DOHH2 (cell line): ENCODE measurements at regions not wholly inside any gene's neighbourhood (a gene's known extent, or its start where the extent isn't known, plus 50 kb on each side); places are given as distances from the start of the nearest gene placed in this dataset.
"Not testable (repeated sequence)": the region's sequence is repeated elsewhere in the genome, so short reads cannot be mapped to it uniquely, and the experiment has no call there.

Source experiments
- H3F3A ChIP-seq: fragments of 200-600 bp; sonication (generic), shearing (Covaris generic); 2 replicates; pipeline ENCODE4 v1.6.0; 2016; ENCODE audit warnings: antibody characterized with exemption, mild to moderate bottlenecking; ENCODE audit not compliant: control insufficient read depth, insufficient read depth
- H3K27ac ChIP-seq: fragments of 200-600 bp; sonication (generic); 2 replicates; pipeline ENCODE4 v1.5.1; 2014; ENCODE audit warnings: low read depth, mild to moderate bottlenecking, low read length, moderate library complexity
- H3K27me3 ChIP-seq: fragments of 200-600 bp; sonication (generic); 2 replicates; pipeline ENCODE4 v1.6.1; 2014; ENCODE audit warnings: mild to moderate bottlenecking, low read length, mixed read lengths; ENCODE audit not compliant: control insufficient read depth
- H3K36me3 ChIP-seq: fragments of 200-600 bp; sonication (generic); 2 replicates; pipeline ENCODE4 v1.6.1; 2014; ENCODE audit warnings: mild to moderate bottlenecking, low read length, moderate library complexity, mixed read lengths; ENCODE audit not compliant: control insufficient read depth
- H3K4me1 ChIP-seq: fragments of 200-600 bp; sonication (generic); 2 replicates; pipeline ENCODE4 v1.6.1; 2014; ENCODE audit warnings: mild to moderate bottlenecking, low read length, mixed read lengths; ENCODE audit not compliant: control insufficient read depth
- H3K4me2 ChIP-seq: fragments of 200-600 bp; sonication (generic); 2 replicates; pipeline ENCODE4 v1.6.0; 2014; ENCODE audit warnings: mild to moderate bottlenecking, low read length, moderate library complexity
- H3K4me3 ChIP-seq: fragments of 200-600 bp; sonication (generic); 2 replicates; pipeline ENCODE4 v1.5.1; 2014; ENCODE audit warnings: mild to moderate bottlenecking, low read length, mixed read lengths
- H3K79me2 ChIP-seq: fragments of 200-600 bp; sonication (generic); 2 replicates; pipeline ENCODE4 v1.6.1; 2014; ENCODE audit warnings: mild to moderate bottlenecking, low read length, mixed read lengths; ENCODE audit not compliant: control insufficient read depth
- H3K9me2 ChIP-seq: fragments of 200-600 bp; sonication (generic); replicated peaks from 2 replicates; pipeline ENCODE4 v1.6.1; 2014; ENCODE audit warnings: mild to moderate bottlenecking, low read length, mixed read lengths; ENCODE audit not compliant: control insufficient read depth
- H3K9me3 ChIP-seq: fragments of 200-600 bp; sonication (generic); 2 replicates; pipeline ENCODE4 v1.6.1; 2014; ENCODE audit warnings: antibody characterized with exemption, low read length, mixed read lengths; ENCODE audit not compliant: control insufficient read depth, insufficient read depth
- H4K20me1 ChIP-seq: fragments of 200-600 bp; sonication (generic); 2 replicates; pipeline ENCODE4 v1.6.0; 2014; ENCODE audit warnings: low read depth, mild to moderate bottlenecking, antibody characterized with exemption, low read length, moderate library complexity; ENCODE audit not compliant: control insufficient read depth, insufficient read depth
- EZH2phosphoT487 ChIP-seq: fragments of 200-600 bp; sonication (generic); IDR thresholded peaks from 2 replicates; pipeline ENCODE4 v1.6.1; 2017; ENCODE audit warnings: borderline replicate concordance, mild to moderate bottlenecking, antibody characterized with exemption, low read length, moderate library complexity, mixed read lengths
- TF ChIP-seq, protein P1 (sequence below): fragments of 200-600 bp; sonication (generic); IDR thresholded peaks from one replicate; pipeline ENCODE4 v1.5.1; 2014; ENCODE audit warnings: antibody characterized with exemption, mild to moderate bottlenecking, low read depth, low read length; ENCODE audit not compliant: poor library complexity, severe bottlenecking

DNA sequence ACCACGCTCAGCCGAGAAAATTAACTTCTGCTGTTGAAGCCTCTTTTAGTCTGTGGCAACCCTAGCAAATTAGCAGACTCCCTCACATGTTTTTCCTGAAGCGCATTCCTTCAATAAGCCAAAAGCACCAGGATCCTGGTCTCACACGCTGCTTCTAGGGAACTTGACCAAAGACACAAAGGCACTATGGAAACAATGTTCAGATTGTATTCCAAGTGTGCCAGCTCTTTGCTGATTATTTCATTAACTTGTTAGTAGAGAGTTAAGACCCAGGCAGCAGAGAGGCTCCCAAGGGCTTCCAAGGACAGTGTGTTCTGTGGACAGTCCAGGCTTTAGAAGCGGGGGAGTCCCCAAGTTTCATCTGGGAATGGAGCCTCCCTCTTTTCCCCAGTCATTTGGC lies 94.4 kb upstream of the BASP1 start:
- H3K4me2 ChIP-seq: no peak overlapping the region

DNA sequence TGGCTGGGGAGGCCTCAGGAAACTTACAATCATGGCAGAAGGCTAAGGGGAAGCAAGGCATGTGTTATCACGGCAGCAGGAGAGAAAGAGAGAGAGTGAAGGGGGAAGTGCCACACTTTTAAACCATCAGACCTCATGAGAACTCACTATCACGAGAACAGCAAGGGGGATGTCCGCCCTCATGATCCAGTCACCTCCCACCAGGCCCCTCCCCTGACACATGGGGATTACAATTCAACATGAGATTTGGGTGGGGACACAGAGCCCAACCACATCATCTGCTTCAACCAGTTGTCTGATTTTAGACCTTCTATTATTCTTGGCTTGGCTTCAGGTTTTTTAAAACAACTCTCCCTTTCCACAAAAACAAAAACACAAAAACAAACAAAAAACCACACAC lies 93.7 kb upstream of the BASP1 start:
- not testable (repeated sequence) for H3K9me2 ChIP-seq, H3K4me3 ChIP-seq, H3K27me3 ChIP-seq, H3K79me2 ChIP-seq, H3K4me2 ChIP-seq, H3K27ac ChIP-seq, H3K9me3 ChIP-seq, H4K20me1 ChIP-seq, H3F3A ChIP-seq, H3K36me3 ChIP-seq
- peaks cover 16% of the 10 kb centered on the region for H3K4me1 ChIP-seq

More for the DNA sequence above, 94.4 kb upstream of the BASP1 start:
- H3K4me3 ChIP-seq: no peak overlapping the region
- no peaks in the 10 kb centered on the region for H3K27me3 ChIP-seq
- no peaks in the 10 kb centered on the region for H3K79me2 ChIP-seq
- no peaks in the 10 kb centered on the region for H4K20me1 ChIP-seq
- H3K27ac ChIP-seq: no peak overlapping the region
- peaks cover 22% of the 10 kb centered on the region for H3K4me1 ChIP-seq
- TF ChIP-seq, protein P1, sequence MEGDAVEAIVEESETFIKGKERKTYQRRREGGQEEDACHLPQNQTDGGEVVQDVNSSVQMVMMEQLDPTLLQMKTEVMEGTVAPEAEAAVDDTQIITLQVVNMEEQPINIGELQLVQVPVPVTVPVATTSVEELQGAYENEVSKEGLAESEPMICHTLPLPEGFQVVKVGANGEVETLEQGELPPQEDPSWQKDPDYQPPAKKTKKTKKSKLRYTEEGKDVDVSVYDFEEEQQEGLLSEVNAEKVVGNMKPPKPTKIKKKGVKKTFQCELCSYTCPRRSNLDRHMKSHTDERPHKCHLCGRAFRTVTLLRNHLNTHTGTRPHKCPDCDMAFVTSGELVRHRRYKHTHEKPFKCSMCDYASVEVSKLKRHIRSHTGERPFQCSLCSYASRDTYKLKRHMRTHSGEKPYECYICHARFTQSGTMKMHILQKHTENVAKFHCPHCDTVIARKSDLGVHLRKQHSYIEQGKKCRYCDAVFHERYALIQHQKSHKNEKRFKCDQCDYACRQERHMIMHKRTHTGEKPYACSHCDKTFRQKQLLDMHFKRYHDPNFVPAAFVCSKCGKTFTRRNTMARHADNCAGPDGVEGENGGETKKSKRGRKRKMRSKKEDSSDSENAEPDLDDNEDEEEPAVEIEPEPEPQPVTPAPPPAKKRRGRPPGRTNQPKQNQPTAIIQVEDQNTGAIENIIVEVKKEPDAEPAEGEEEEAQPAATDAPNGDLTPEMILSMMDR: no peak
- no peak for TF ChIP-seq EZH2phosphoT487
- H3F3A ChIP-seq: no peaks in the 10 kb centered on the region
- H3K9me2 ChIP-seq: no peaks in the 10 kb centered on the region
- no peaks in the 10 kb centered on the region for H3K36me3 ChIP-seq
- no peaks in the 10 kb centered on the region for H3K9me3 ChIP-seq

- no peaks in the 10 kb centered on the region for H3K79me2 ChIP-seq
- H3K9me2 ChIP-seq: no peaks in the 10 kb centered on the region
- no peaks in the 10 kb centered on the region for H4K20me1 ChIP-seq
- no peaks in the 10 kb centered on the region for H3K36me3 ChIP-seq
- no peak overlapping the region for H3K4me2 ChIP-seq
- peaks cover 3% of the 10 kb centered on the region; the same call in 1 of the 2 replicates for H3K9me3 ChIP-seq
- H3K4me3 ChIP-seq: no peak overlapping the region
- peaks cover 16% of the 10 kb centered on the region for H3K4me1 ChIP-seq
- no peak overlapping the region for H3K27ac ChIP-seq
- H3K27me3 ChIP-seq: no peaks in the 10 kb centered on the region; the same call in none of the 2 replicates
- no peak for TF ChIP-seq EZH2phosphoT487
- TF ChIP-seq, protein P1: no peak
- no peaks in the 10 kb centered on the region for H3F3A ChIP-seq
Measured at GRCh38 chr5:17127743-17128231, 89.6 kb upstream of the BASP1 start.

DNA sequence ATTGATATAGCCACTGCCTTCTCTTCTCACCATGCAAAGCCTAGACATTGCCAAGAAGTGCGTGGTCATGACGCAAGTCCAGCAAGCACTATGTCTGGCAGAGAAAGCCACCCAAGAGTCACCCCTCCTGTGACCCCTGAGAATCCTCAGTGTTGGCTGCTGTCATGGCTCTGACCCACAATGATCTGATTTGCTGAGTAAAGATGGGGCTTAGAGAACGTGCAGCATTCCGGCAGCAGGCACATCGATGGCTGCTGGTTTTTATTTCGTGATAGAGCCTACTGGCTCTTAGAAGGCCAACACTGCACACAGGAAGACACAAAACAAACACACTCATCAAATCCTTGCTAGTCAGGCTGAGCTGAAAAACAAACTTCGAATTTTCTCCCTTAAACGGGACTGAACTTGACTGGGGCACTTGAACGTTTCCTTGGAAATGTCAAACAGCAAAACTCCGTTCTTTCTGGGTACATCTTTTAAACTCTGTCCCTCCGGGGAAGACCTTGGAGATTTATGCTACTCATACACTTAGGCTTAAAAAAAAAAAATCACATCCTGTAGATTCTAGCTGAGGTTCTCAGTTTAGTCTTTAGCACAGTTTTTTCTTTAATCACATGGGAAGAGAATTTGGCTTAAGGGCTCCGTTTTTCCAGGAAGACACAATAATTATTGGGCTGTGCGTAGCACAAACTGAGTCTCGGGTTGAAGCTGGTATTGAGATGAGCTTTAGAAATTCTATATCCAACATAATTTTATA lies 88.2 kb upstream of the BASP1 start:
- Histone ChIP-seq H3K4me1 (peaks cover 17% of the 10 kb centered on the region), H3K9me2 (no peaks in the 10 kb centered on the region), H3K4me2 (no peak overlapping the region), H3K27me3 (no peaks in the 10 kb centered on the region; the same call in none of the 2 replicates), H3F3A (no peaks in the 10 kb centered on the region), H3K4me3 (no peak overlapping the region), H3K36me3 (no peaks in the 10 kb centered on the region), H4K20me1 (no peaks in the 10 kb centered on the region), H3K27ac (no peak overlapping the region), H3K9me3 (peaks cover 3% of the 10 kb centered on the region; the same call in 1 of the 2 replicates), H3K79me2 (no peaks in the 10 kb centered on the region)
- TF ChIP-seq, protein P1: no peak
- TF ChIP-seq EZH2phosphoT487: no peak

GRCh38 chr5:17130302-17130701 lies 87.1 kb upstream of the BASP1 start:
- H3K36me3 ChIP-seq, H3F3A ChIP-seq, H3K9me2 ChIP-seq, H3K9me3 ChIP-seq, H3K27me3 ChIP-seq, H3K4me2 ChIP-seq, H3K4me3 ChIP-seq, H4K20me1 ChIP-seq, H3K79me2 ChIP-seq, H3K27ac ChIP-seq: not testable (repeated sequence)
- peaks cover 17% of the 10 kb centered on the region for H3K4me1 ChIP-seq
